SU-DHL-6 (cell line): ENCODE measurements at regions not wholly inside any gene's neighbourhood (a gene's known extent, or its start where the extent isn't known, plus 50 kb on each side); places are given as distances from the start of the nearest gene placed in this dataset.

Experiments used
- CTCF ChIP-seq: fragments of 200-600 bp; sonication (generic); IDR thresholded peaks from one replicate; pipeline ENCODE4 v1.5.1; 2017; ENCODE audit warnings: antibody characterized with exemption, mild to moderate bottlenecking, low read length, moderate library complexity; ENCODE audit not compliant: insufficient read depth, poor library complexity, severe bottlenecking
- EZH2phosphoT487 ChIP-seq: fragments of 200-600 bp; sonication (generic), shearing (Covaris generic); conservative IDR thresholded peaks from 2 replicates; pipeline ENCODE4 v1.6.1; 2018; ENCODE audit warnings: mild to moderate bottlenecking, antibody characterized with exemption, low read length, moderate library complexity, mixed read lengths

DNA sequence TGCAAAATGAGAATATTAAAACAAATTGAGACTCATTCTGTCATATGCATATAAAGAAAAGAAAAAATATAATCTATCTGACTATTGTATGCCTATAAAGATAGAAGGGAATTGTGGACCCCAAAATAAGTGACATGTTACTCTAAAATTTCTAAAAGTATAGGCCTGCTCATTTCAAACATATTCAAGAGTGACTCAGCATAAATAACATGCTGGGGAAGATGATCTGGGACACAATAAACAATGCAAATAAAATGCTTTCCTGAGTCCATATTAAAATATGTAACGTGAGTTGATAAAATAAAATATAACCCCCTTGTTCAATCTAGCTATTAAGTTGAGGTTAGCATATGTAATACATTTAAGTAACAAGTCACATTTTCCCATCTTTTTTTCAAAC lies 882.0 kb upstream of the EDIL3 start:
- TF ChIP-seq CTCF (no peak), EZH2phosphoT487 (no peak)
